DMS114 treated with DMSO at 0.1 percent for 48 hours (cell line): ENCODE measurements at regions not wholly inside any gene's neighbourhood (a gene's known extent, or its start where the extent isn't known, plus 50 kb on each side); places are given as distances from the start of the nearest gene placed in this dataset.

Experiments used
- DNase-seq: peaks from one replicate; lab custom pipeline; 2025; ENCODE audit not compliant: unreplicated experiment; lab: John Stamatoyannopoulos, UW

- DNase-seq = no peak
Observed at GRCh38 chr5:4215143-4215542, 619.5 kb downstream of the IRX1 start.

- no peak for DNase-seq
Observed at GRCh38 chr5:4216142-4216541, 620.5 kb downstream of the IRX1 start.

- DNase-seq = no peak
Observed at GRCh38 chr5:4220016-4220415, 624.4 kb downstream of the IRX1 start.

- DNase-seq = no peak
Observed at GRCh38 chr5:4221048-4221447, 625.4 kb downstream of the IRX1 start.

- DNase-seq = no peak
Observed at GRCh38 chr5:4222147-4222546, 626.5 kb downstream of the IRX1 start.

- no peak for DNase-seq
Observed at GRCh38 chr5:4222821-4223220, 627.2 kb downstream of the IRX1 start.

- no peak for DNase-seq
Observed at GRCh38 chr5:4225741-4226140, 630.1 kb downstream of the IRX1 start.

- no peak for DNase-seq
Observed at GRCh38 chr5:4226565-4226964, 630.9 kb downstream of the IRX1 start.

GRCh38 chr5:4228708-4229107 is 633.1 kb downstream of the IRX1 start:
- DNase-seq = no peak

GRCh38 chr5:4229414-4230292 is 634.0 kb downstream of the IRX1 start:
- DNase-seq = no peak

GRCh38 chr5:4230471-4230785 is 634.8 kb downstream of the IRX1 start:
- DNase-seq = no peak

GRCh38 chr5:4230786-4231641 is 635.4 kb downstream of the IRX1 start:
- no peak for DNase-seq

GRCh38 chr5:4232084-4232483 is 636.5 kb downstream of the IRX1 start:
- no peak for DNase-seq

- no peak for DNase-seq
Observed at GRCh38 chr5:4233671-4234070, 638.0 kb downstream of the IRX1 start.

- DNase-seq = no peak
Observed at GRCh38 chr5:4243479-4244264, 648.0 kb downstream of the IRX1 start.

- DNase-seq = no peak
Observed at GRCh38 chr5:4244306-4244705, 648.7 kb downstream of the IRX1 start.

GRCh38 chr5:4245076-4245475 is 649.4 kb downstream of the IRX1 start:
- no peak for DNase-seq

- DNase-seq = no peak
Observed at GRCh38 chr5:4245511-4245910, 649.9 kb downstream of the IRX1 start.

- DNase-seq = no peak
Observed at GRCh38 chr5:4246447-4246846, 650.8 kb downstream of the IRX1 start.

- DNase-seq = no peak
Observed at GRCh38 chr5:4250254-4250653, 654.6 kb downstream of the IRX1 start.

GRCh38 chr5:4252385-4252784 is 656.8 kb downstream of the IRX1 start:
- no peak for DNase-seq
